ENCODE measurements at regions not wholly inside any gene's neighbourhood (a gene's known extent, or its start where the extent isn't known, plus 50 kb on each side); places are given as distances from the start of the nearest gene placed in this dataset.

GRCh38 chr3:14599488-14599887 lies 52.1 kb upstream of the CCDC174 start:
- ATAC-seq, result no peak
- Histone ChIP-seq H3K27me3 (ENCODE audit: control insufficient read depth in 2 of 2, insufficient read depth in 2 of 2, low read length in 2 of 2) (peaks cover 0 to 2% of the 10 kb centered on the region in 2 donors), H3K36me3 (ENCODE audit: control insufficient read depth in 2 of 3, insufficient read depth in 3 of 3, low read length in 3 of 3) (no peaks in the 10 kb centered on the region), H3K4me1 (ENCODE audit: control insufficient read depth in 2 of 2, insufficient read depth in 2 of 2, low read length in 2 of 2) (no peaks in the 10 kb centered on the region), H3K9me3 (ENCODE audit: control insufficient read depth in 2 of 3, low read length in 3 of 3) (no peaks in the 10 kb centered on the region), H3K4me3 (ENCODE audit: low read length) (no peak overlapping the region), H3K27ac (ENCODE audit: low read depth, low read length) (no peak overlapping the region)
- Mint-ChIP-seq H3K4me1 (peaks cover 0 to 10% (median 5%) of the 10 kb centered on the region in 7 donors), H3K4me3 (no peak overlapping the region), H3K9me3 (peaks cover 0 to 33% (median 16%) of the 10 kb centered on the region in 11 donors), H3K36me3 (peaks cover 3 to 19% (median 4%) of the 10 kb centered on the region in 5 donors), H3K27ac (no peak overlapping the region), H3K27me3 (peaks cover 47 to 77% (median 73%) of the 10 kb centered on the region in 5 donors)
- POLR2A ChIA-PET, result no interaction called here
- intact Hi-C loops (cut with micrococcal nuclease), result no loop called here
- DNase-seq, result no peak
- CTCF ChIA-PET, result no interaction called here

- no peak overlapping the region for H3K27ac Mint-ChIP-seq
- H3K4me3 Mint-ChIP-seq, result no peak overlapping the region
- DNase-seq (no peak), ATAC-seq (no peak)
- CTCF ChIA-PET, result no interaction called here
- no peak overlapping the region for H3K27ac ChIP-seq (ENCODE audit: low read depth, low read length)
- peaks cover 0 to 33% (median 16%) of the 10 kb centered on the region in 11 donors for H3K9me3 Mint-ChIP-seq
- H3K27me3 Mint-ChIP-seq, result peaks cover 53 to 82% (median 79%) of the 10 kb centered on the region in 5 donors
- no peaks in the 10 kb centered on the region for H3K36me3 ChIP-seq (ENCODE audit: control insufficient read depth in 2 of 3, insufficient read depth in 3 of 3, low read length in 3 of 3)
- peaks cover 3 to 19% (median 4%) of the 10 kb centered on the region in 5 donors for H3K36me3 Mint-ChIP-seq
- intact Hi-C loops (cut with micrococcal nuclease), result no loop called here
- no peaks in the 10 kb centered on the region for H3K4me1 ChIP-seq (ENCODE audit: control insufficient read depth in 2 of 2, insufficient read depth in 2 of 2, low read length in 2 of 2)
- H3K4me1 Mint-ChIP-seq, result peaks cover 0 to 10% (median 5%) of the 10 kb centered on the region in 7 donors
- no peaks in the 10 kb centered on the region for H3K9me3 ChIP-seq (ENCODE audit: control insufficient read depth in 2 of 3, low read length in 3 of 3)
- POLR2A ChIA-PET, result no interaction called here
- no peak overlapping the region for H3K4me3 ChIP-seq (ENCODE audit: low read length)
- peaks cover 0 to 2% of the 10 kb centered on the region in 2 donors for H3K27me3 ChIP-seq (ENCODE audit: control insufficient read depth in 2 of 2, insufficient read depth in 2 of 2, low read length in 2 of 2)
These were observed 51.5 kb upstream of the CCDC174 start for GRCh38 chr3:14600075-14600474.

GRCh38 chr3:14600856-14601610 lies 50.5 kb upstream of the CCDC174 start:
- Histone ChIP-seq H3K27me3 (ENCODE audit: control insufficient read depth in 2 of 2, insufficient read depth in 2 of 2, low read length in 2 of 2) (peaks cover 0 to 2% of the 10 kb centered on the region in 2 donors), H3K27ac (ENCODE audit: low read depth, low read length) (no peak overlapping the region), H3K9me3 (ENCODE audit: control insufficient read depth in 2 of 3, low read length in 3 of 3) (no peaks in the 10 kb centered on the region), H3K36me3 (ENCODE audit: control insufficient read depth in 2 of 3, insufficient read depth in 3 of 3, low read length in 3 of 3) (no peaks in the 10 kb centered on the region), H3K4me1 (ENCODE audit: control insufficient read depth in 2 of 2, insufficient read depth in 2 of 2, low read length in 2 of 2) (no peaks in the 10 kb centered on the region), H3K4me3 (ENCODE audit: low read length) (no peak overlapping the region)
- DNase-seq (no peak), ATAC-seq (no peak)
- Mint-ChIP-seq H3K36me3 (peaks cover 3 to 19% (median 4%) of the 10 kb centered on the region in 5 donors), H3K27ac (no peak overlapping the region), H3K9me3 (peaks cover 0 to 33% (median 15%) of the 10 kb centered on the region in 11 donors), H3K4me1 (peaks cover 0 to 10% (median 5%) of the 10 kb centered on the region in 7 donors), H3K27me3 (peaks cover 62 to 83% (median 81%) of the 10 kb centered on the region in 5 donors), H3K4me3 (peak overlapping the region in 1 of 10 donors; percentile 67)
- ChIA-PET CTCF (no interaction called here), POLR2A (no interaction called here)
- intact Hi-C loops (cut with micrococcal nuclease), result no loop called here

GRCh38 chr3:14601692-14602005 lies 49.9 kb upstream of the CCDC174 start:
- Histone ChIP-seq H3K27me3 (ENCODE audit: control insufficient read depth in 2 of 2, insufficient read depth in 2 of 2, low read length in 2 of 2) (no peaks in the 10 kb centered on the region), H3K27ac (ENCODE audit: low read depth, low read length) (no peak overlapping the region), H3K4me1 (ENCODE audit: control insufficient read depth in 2 of 2, insufficient read depth in 2 of 2, low read length in 2 of 2) (no peaks in the 10 kb centered on the region), H3K4me3 (ENCODE audit: low read length) (no peak overlapping the region), H3K9me3 (ENCODE audit: control insufficient read depth in 2 of 3, low read length in 3 of 3) (no peaks in the 10 kb centered on the region), H3K36me3 (ENCODE audit: control insufficient read depth in 2 of 3, insufficient read depth in 3 of 3, low read length in 3 of 3) (no peaks in the 10 kb centered on the region)
- Mint-ChIP-seq H3K36me3 (peaks cover 3 to 19% (median 4%) of the 10 kb centered on the region in 5 donors), H3K27me3 (peaks cover 67 to 85% (median 81%) of the 10 kb centered on the region in 5 donors), H3K9me3 (peaks cover 0 to 29% (median 14%) of the 10 kb centered on the region in 11 donors), H3K4me3 (peak overlapping the region in 5 of 10 donors; percentile 6 to 67 (median 12)), H3K27ac (no peak overlapping the region), H3K4me1 (peaks cover 0 to 10% (median 5%) of the 10 kb centered on the region in 7 donors)
- ATAC-seq (no peak), DNase-seq (no peak)
- CTCF ChIA-PET, result no interaction called here
- intact Hi-C loops (cut with micrococcal nuclease), result no loop called here
- POLR2A ChIA-PET, result no interaction called here

Measured in naive thymus-derived CD4-positive, alpha-beta T cell (primary cell).